Hepatocyte (in vitro differentiated cells): ENCODE measurements at regions not wholly inside any gene's neighbourhood (a gene's known extent, or its start where the extent isn't known, plus 50 kb on each side); places are given as distances from the start of the nearest gene placed in this dataset.

ENCODE experiments used
- EZH2 ChIP-seq: fragments of 200-600 bp; sonication (generic); IDR thresholded peaks from 2 replicates; pipeline ENCODE4 v1.6.1; 2016; ENCODE audit warnings: antibody characterized with exemption, mild to moderate bottlenecking, borderline replicate concordance
- EZH2phosphoT487 ChIP-seq: fragments of 200-600 bp; sonication (generic); IDR thresholded peaks from one replicate; pipeline ENCODE4 v1.6.1; 2018; ENCODE audit warnings: antibody characterized with exemption, mild to moderate bottlenecking, low read depth, moderate library complexity; ENCODE audit not compliant: unreplicated experiment, severe bottlenecking
- TF ChIP-seq, protein P1 (sequence below): fragments of 200-600 bp; sonication (generic); IDR thresholded peaks from 2 replicates; pipeline ENCODE4 v1.5.1; 2016; ENCODE audit warnings: antibody characterized with exemption, mild to moderate bottlenecking; ENCODE audit not compliant: poor library complexity

DNA sequence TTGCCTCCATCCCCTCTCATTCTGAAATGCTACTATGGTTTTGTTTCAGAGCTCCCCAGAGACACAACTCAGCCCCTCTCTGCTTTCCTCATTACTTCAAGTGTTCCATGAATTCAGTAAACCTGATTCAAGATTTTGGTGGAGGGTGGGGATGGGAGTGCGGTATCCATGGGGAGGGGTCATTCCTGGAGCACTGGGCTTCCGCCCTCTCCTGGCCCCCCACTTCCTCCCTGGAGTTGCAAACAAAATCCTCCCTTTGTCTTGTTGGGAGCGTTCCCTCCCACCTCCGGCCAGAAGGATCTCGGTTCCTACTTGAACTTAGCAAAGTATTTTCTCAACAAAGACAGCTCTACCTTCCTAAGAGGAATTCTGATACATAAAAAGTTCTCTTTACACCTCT lies 71.8 kb upstream of the LTA4H start:
- TF ChIP-seq, protein P1, sequence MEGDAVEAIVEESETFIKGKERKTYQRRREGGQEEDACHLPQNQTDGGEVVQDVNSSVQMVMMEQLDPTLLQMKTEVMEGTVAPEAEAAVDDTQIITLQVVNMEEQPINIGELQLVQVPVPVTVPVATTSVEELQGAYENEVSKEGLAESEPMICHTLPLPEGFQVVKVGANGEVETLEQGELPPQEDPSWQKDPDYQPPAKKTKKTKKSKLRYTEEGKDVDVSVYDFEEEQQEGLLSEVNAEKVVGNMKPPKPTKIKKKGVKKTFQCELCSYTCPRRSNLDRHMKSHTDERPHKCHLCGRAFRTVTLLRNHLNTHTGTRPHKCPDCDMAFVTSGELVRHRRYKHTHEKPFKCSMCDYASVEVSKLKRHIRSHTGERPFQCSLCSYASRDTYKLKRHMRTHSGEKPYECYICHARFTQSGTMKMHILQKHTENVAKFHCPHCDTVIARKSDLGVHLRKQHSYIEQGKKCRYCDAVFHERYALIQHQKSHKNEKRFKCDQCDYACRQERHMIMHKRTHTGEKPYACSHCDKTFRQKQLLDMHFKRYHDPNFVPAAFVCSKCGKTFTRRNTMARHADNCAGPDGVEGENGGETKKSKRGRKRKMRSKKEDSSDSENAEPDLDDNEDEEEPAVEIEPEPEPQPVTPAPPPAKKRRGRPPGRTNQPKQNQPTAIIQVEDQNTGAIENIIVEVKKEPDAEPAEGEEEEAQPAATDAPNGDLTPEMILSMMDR: no peak
- TF ChIP-seq EZH2 (no peak), EZH2phosphoT487 (no peak)
